ENCODE measurements at regions not wholly inside any gene's neighbourhood (a gene's known extent, or its start where the extent isn't known, plus 50 kb on each side); places are given as distances from the start of the nearest gene placed in this dataset.

DNA sequence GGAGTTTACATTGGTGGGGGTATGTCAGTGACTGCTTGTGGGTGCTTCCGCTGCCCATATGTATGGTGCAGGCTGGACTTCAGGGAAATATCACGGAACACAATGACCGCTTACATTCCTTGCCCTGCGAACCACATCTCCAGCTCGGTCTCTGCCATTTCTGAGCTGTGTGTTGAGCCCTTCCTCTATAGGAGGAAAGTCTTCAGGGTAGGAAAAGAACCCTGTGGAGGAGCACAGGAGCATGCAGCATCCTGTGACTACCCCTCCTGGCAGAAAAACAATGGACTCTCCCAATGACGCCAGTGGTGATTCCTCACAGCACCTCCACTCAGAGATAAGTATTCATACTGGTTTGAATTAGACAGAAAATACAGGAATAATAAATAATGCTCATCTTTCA is 276.8 kb upstream of the MAP3K1 start:
- TF ChIP-seq CHD4 (IDR thresholded peaks at IDR 0.05; ENCODE audit: borderline replicate concordance, low read length): no peak
- TF ChIP-seq, protein P1, sequence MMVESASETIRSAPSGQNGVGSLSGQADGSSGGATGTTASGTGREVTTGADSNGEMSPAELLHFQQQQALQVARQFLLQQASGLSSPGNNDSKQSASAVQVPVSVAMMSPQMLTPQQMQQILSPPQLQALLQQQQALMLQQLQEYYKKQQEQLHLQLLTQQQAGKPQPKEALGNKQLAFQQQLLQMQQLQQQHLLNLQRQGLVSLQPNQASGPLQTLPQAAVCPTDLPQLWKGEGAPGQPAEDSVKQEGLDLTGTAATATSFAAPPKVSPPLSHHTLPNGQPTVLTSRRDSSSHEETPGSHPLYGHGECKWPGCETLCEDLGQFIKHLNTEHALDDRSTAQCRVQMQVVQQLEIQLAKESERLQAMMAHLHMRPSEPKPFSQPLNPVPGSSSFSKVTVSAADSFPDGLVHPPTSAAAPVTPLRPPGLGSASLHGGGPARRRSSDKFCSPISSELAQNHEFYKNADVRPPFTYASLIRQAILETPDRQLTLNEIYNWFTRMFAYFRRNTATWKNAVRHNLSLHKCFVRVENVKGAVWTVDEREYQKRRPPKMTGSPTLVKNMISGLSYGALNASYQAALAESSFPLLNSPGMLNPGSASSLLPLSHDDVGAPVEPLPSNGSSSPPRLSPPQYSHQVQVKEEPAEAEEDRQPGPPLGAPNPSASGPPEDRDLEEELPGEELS (CRISPR knock-in tag; IDR thresholded peaks at IDR 0.05): no peak
- TF ChIP-seq, protein P2, sequence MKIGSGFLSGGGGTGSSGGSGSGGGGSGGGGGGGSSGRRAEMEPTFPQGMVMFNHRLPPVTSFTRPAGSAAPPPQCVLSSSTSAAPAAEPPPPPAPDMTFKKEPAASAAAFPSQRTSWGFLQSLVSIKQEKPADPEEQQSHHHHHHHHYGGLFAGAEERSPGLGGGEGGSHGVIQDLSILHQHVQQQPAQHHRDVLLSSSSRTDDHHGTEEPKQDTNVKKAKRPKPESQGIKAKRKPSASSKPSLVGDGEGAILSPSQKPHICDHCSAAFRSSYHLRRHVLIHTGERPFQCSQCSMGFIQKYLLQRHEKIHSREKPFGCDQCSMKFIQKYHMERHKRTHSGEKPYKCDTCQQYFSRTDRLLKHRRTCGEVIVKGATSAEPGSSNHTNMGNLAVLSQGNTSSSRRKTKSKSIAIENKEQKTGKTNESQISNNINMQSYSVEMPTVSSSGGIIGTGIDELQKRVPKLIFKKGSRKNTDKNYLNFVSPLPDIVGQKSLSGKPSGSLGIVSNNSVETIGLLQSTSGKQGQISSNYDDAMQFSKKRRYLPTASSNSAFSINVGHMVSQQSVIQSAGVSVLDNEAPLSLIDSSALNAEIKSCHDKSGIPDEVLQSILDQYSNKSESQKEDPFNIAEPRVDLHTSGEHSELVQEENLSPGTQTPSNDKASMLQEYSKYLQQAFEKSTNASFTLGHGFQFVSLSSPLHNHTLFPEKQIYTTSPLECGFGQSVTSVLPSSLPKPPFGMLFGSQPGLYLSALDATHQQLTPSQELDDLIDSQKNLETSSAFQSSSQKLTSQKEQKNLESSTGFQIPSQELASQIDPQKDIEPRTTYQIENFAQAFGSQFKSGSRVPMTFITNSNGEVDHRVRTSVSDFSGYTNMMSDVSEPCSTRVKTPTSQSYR (CRISPR knock-in tag; IDR thresholded peaks at IDR 0.05; ENCODE audit: borderline replicate concordance): no peak
- TF ChIP-seq, protein P3, sequence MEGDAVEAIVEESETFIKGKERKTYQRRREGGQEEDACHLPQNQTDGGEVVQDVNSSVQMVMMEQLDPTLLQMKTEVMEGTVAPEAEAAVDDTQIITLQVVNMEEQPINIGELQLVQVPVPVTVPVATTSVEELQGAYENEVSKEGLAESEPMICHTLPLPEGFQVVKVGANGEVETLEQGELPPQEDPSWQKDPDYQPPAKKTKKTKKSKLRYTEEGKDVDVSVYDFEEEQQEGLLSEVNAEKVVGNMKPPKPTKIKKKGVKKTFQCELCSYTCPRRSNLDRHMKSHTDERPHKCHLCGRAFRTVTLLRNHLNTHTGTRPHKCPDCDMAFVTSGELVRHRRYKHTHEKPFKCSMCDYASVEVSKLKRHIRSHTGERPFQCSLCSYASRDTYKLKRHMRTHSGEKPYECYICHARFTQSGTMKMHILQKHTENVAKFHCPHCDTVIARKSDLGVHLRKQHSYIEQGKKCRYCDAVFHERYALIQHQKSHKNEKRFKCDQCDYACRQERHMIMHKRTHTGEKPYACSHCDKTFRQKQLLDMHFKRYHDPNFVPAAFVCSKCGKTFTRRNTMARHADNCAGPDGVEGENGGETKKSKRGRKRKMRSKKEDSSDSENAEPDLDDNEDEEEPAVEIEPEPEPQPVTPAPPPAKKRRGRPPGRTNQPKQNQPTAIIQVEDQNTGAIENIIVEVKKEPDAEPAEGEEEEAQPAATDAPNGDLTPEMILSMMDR (CRISPR knock-in tag; IDR thresholded peaks at IDR 0.05): no peak

Measured in HepG2 (cell line).